ENCODE measurements at regions not wholly inside any gene's neighbourhood (a gene's known extent, or its start where the extent isn't known, plus 50 kb on each side); places are given as distances from the start of the nearest gene placed in this dataset.

- TF ChIP-seq POLR2A (IDR thresholded peaks at IDR 0.05) (no peak), CTCF (IDR thresholded peaks at IDR 0.05) (no peak)
Measured at GRCh38 chr14:98858158-98858557, 413.8 kb downstream of the BCL11B start.
